ENCODE measurements at regions not wholly inside any gene's neighbourhood (a gene's known extent, or its start where the extent isn't known, plus 50 kb on each side); places are given as distances from the start of the nearest gene placed in this dataset.

DNA sequence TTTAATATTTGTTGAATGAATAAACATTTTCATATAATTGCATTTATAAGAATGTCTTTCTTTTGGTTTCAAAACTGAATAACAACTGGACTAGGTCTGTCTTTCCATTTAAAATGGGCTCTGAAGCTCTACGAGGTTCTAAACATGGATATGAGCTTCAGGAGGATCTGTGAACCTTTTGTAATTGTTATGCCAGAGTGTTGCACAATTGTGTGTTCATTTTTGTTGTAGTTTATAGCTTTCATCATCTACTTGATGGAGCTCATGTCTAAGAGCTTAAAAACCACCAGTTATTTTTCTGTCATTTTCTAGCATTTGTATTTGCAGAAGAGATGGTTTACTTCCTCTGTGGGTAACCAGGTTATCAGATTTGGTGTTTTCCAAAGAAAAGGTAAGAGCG, 265.7 kb upstream of the NPY start:
- no peak for TF ChIP-seq POLR2A (IDR thresholded peaks at IDR 0.05)
- no peak overlapping the region for H3K27ac ChIP-seq
- intact Hi-C loops (cut with DNase I): no loop called here

GRCh38 chr7:24019841-24020240, 264.1 kb upstream of the NPY start:
- WGBS, 2 donors: 36 to 65% methylated on average over 4 to 5 of the region's 5 CpGs
- H3K27ac ChIP-seq: no peak overlapping the region
- H3K4me3 ChIP-seq: no peak overlapping the region
- no peak for TF ChIP-seq POLR2A (IDR thresholded peaks at IDR 0.05)
- TF ChIP-seq, protein P1, sequence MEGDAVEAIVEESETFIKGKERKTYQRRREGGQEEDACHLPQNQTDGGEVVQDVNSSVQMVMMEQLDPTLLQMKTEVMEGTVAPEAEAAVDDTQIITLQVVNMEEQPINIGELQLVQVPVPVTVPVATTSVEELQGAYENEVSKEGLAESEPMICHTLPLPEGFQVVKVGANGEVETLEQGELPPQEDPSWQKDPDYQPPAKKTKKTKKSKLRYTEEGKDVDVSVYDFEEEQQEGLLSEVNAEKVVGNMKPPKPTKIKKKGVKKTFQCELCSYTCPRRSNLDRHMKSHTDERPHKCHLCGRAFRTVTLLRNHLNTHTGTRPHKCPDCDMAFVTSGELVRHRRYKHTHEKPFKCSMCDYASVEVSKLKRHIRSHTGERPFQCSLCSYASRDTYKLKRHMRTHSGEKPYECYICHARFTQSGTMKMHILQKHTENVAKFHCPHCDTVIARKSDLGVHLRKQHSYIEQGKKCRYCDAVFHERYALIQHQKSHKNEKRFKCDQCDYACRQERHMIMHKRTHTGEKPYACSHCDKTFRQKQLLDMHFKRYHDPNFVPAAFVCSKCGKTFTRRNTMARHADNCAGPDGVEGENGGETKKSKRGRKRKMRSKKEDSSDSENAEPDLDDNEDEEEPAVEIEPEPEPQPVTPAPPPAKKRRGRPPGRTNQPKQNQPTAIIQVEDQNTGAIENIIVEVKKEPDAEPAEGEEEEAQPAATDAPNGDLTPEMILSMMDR (IDR thresholded peaks at IDR 0.05): no peak
- no peak for DNase-seq
- no peaks in the 10 kb centered on the region for H3K27me3 ChIP-seq
- H3K36me3 ChIP-seq: no peaks in the 10 kb centered on the region
- intact Hi-C loops (cut with DNase I): no loop called here
- no peaks in the 10 kb centered on the region for H3K4me1 ChIP-seq
- H3K9me3 ChIP-seq: no peaks in the 10 kb centered on the region

More for the DNA sequence above, 265.7 kb upstream of the NPY start:
- Histone ChIP-seq H3K4me1 (no peaks in the 10 kb centered on the region), H3K36me3 (no peaks in the 10 kb centered on the region), H3K4me3 (no peak overlapping the region), H3K9me3 (no peaks in the 10 kb centered on the region), H3K27me3 (no peaks in the 10 kb centered on the region)
- no peak for DNase-seq
- WGBS, 2 donors: 43 to 59% methylated on average over 2 of the region's 2 CpGs

- no peaks in the 10 kb centered on the region for H3K36me3 ChIP-seq
- no peak for DNase-seq
- H3K27ac ChIP-seq: no peak overlapping the region
- no peak overlapping the region for H3K4me3 ChIP-seq
- no peaks in the 10 kb centered on the region for H3K27me3 ChIP-seq
- intact Hi-C loops (cut with DNase I): no loop called here
- H3K4me1 ChIP-seq: no peaks in the 10 kb centered on the region
- no peak for TF ChIP-seq POLR2A (IDR thresholded peaks at IDR 0.05)
- TF ChIP-seq, protein P1 (IDR thresholded peaks at IDR 0.05): no peak
- H3K9me3 ChIP-seq: no peaks in the 10 kb centered on the region
- WGBS, 2 donors: 49 to 63% methylated on average over 6 of the region's 6 CpGs
These were observed 259.5 kb upstream of the NPY start for GRCh38 chr7:24024276-24025068.

GRCh38 chr7:24025094-24025493, 258.9 kb upstream of the NPY start:
- H3K36me3 ChIP-seq: no peaks in the 10 kb centered on the region
- no peak for TF ChIP-seq POLR2A (IDR thresholded peaks at IDR 0.05)
- TF ChIP-seq, protein P1 (IDR thresholded peaks at IDR 0.05): no peak
- intact Hi-C loops (cut with DNase I): no loop called here
- no peak overlapping the region for H3K27ac ChIP-seq
- no peaks in the 10 kb centered on the region for H3K4me1 ChIP-seq
- no peaks in the 10 kb centered on the region for H3K27me3 ChIP-seq
- no peaks in the 10 kb centered on the region for H3K9me3 ChIP-seq
- DNase-seq: no peak
- no peak overlapping the region for H3K4me3 ChIP-seq
- WGBS, 2 donors: 15 to 33% methylated on average over 2 of the region's 2 CpGs

GRCh38 chr7:24025765-24026164, 258.2 kb upstream of the NPY start:
- 79 to 89% methylated on average over 3 of the region's 3 CpGs for WGBS, 2 donors

More at GRCh38 chr7:24025765-24026164, 258.2 kb upstream of the NPY start:
- TF ChIP-seq POLR2A (IDR thresholded peaks at IDR 0.05): no peak
- TF ChIP-seq, protein P1 (IDR thresholded peaks at IDR 0.05): no peak
- no peak for DNase-seq
- H3K36me3 ChIP-seq: no peaks in the 10 kb centered on the region
- H3K4me3 ChIP-seq: no peak overlapping the region
- no peaks in the 10 kb centered on the region for H3K27me3 ChIP-seq
- H3K27ac ChIP-seq: no peak overlapping the region
- no peaks in the 10 kb centered on the region for H3K4me1 ChIP-seq
- no peaks in the 10 kb centered on the region for H3K9me3 ChIP-seq
- intact Hi-C loops (cut with DNase I): no loop called here
